ENCODE measurements at regions not wholly inside any gene's neighbourhood (a gene's known extent, or its start where the extent isn't known, plus 50 kb on each side); places are given as distances from the start of the nearest gene placed in this dataset.

GRCh38 chr18:55641486-55641885 is 53.5 kb upstream of the TCF4 start:
- TF ChIP-seq, protein P1, sequence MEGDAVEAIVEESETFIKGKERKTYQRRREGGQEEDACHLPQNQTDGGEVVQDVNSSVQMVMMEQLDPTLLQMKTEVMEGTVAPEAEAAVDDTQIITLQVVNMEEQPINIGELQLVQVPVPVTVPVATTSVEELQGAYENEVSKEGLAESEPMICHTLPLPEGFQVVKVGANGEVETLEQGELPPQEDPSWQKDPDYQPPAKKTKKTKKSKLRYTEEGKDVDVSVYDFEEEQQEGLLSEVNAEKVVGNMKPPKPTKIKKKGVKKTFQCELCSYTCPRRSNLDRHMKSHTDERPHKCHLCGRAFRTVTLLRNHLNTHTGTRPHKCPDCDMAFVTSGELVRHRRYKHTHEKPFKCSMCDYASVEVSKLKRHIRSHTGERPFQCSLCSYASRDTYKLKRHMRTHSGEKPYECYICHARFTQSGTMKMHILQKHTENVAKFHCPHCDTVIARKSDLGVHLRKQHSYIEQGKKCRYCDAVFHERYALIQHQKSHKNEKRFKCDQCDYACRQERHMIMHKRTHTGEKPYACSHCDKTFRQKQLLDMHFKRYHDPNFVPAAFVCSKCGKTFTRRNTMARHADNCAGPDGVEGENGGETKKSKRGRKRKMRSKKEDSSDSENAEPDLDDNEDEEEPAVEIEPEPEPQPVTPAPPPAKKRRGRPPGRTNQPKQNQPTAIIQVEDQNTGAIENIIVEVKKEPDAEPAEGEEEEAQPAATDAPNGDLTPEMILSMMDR (IDR thresholded peaks at IDR 0.05; ENCODE audit: low read depth, low read length): no peak
- H3K4me3 ChIP-seq (ENCODE audit: low read depth, low read length): no peak overlapping the region

All from WI38 (cell line).